ENCODE measurements at regions not wholly inside any gene's neighbourhood (a gene's known extent, or its start where the extent isn't known, plus 50 kb on each side); places are given as distances from the start of the nearest gene placed in this dataset.

DNA sequence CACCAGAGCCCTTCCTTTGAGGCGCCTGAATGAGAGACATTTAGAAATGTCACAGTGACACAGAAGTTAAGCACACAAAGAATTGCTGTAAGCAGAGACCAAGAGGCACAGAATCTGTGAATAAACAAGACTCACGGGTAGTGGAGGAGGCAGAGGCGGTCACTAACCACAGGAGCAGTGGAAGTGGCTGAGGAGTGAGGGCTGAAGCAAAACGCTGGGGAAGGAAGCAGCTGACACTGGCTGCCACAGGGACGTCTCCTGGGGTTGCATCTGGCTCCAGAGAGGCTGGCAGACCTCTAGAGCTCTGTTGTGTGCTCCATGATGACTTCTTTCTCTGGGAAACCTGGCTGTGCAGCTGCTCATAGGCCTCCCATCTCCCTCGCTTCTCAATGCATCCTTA lies 65.0 kb upstream of the SLC2A12 start:
- H3K27me3 ChIP-seq (ENCODE audit: control insufficient read depth, insufficient read depth, low read length) = no peaks in the 10 kb centered on the region
- TF ChIP-seq, protein P1, sequence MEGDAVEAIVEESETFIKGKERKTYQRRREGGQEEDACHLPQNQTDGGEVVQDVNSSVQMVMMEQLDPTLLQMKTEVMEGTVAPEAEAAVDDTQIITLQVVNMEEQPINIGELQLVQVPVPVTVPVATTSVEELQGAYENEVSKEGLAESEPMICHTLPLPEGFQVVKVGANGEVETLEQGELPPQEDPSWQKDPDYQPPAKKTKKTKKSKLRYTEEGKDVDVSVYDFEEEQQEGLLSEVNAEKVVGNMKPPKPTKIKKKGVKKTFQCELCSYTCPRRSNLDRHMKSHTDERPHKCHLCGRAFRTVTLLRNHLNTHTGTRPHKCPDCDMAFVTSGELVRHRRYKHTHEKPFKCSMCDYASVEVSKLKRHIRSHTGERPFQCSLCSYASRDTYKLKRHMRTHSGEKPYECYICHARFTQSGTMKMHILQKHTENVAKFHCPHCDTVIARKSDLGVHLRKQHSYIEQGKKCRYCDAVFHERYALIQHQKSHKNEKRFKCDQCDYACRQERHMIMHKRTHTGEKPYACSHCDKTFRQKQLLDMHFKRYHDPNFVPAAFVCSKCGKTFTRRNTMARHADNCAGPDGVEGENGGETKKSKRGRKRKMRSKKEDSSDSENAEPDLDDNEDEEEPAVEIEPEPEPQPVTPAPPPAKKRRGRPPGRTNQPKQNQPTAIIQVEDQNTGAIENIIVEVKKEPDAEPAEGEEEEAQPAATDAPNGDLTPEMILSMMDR (IDR thresholded peaks at IDR 0.05; ENCODE audit: insufficient read depth, low read length, poor library complexity, severe bottlenecking) = no peak
- H3K36me3 ChIP-seq (ENCODE audit: control insufficient read depth, insufficient read depth, low read length) = no peaks in the 10 kb centered on the region
- DNase-seq (ENCODE audit: low read depth) = no peak
- H3K4me3 ChIP-seq (ENCODE audit: low read depth, low read length) = no peak overlapping the region

DNA sequence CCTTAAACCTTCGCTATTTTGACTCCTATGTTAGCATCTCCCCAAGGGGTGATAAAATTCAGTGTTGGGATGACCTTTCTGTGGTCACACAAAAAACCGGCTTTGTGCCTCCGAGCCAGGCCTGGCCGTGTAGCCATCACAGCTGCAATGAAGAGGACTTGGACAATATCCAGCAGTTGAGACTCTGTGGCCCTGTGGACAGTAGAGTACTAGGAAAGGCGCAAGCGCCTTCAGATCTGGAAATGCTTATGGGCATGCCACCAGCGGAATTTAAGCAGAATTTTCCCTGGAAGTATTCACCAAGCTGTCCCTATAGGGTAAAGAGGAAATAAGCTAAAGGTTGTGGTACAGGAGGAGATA lies 63.3 kb upstream of the SLC2A12 start:
- TF ChIP-seq, protein P1 (IDR thresholded peaks at IDR 0.05; ENCODE audit: insufficient read depth, low read length, poor library complexity, severe bottlenecking) = no peak
- Histone ChIP-seq H3K4me3 (ENCODE audit: low read depth, low read length) (no peak overlapping the region), H3K27me3 (ENCODE audit: control insufficient read depth, insufficient read depth, low read length) (no peaks in the 10 kb centered on the region), H3K36me3 (ENCODE audit: control insufficient read depth, insufficient read depth, low read length) (no peaks in the 10 kb centered on the region)
- no peak for DNase-seq (ENCODE audit: low read depth)

DNA sequence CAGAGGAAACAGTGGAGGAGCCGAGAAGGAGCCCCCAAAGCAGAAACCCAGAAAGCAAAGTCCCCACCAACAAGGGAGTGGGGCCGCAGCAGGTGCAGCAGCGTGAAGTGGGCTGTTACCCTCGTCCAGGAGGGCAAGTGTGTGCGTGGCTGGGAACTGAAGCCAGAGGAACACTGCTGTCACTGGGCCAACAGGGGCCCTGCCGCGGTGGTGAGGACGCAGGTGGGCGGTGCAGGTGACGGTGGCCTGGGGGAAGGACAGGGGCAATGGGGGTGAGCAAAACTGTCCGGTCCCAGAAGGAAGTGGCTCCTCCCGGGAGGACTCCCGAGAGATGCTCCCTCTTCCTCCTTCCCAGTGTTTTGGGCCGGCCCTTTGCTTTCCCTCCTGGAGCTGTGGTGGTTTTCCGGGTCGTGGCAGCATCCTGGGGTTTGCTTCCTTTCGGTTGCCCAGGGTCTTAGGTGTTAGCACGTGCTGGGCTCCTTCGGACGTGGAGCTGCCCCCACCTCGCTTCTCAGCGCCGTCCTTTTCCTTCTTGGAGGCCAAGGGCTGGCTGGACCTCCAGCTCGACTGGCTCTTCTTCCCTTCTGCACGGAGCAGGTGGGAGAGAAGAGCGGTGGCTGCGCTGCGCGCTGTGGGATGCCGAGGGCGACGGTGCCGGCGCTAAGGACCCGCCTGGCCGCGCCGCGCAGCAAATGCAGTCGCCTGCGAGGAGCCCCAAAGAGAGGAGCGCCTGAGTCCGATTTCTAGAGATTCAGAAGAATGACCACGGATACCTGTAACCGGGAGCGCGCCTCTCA lies 62.7 kb upstream of the SLC2A12 start:
- no peaks in the 10 kb centered on the region for H3K27me3 ChIP-seq (ENCODE audit: control insufficient read depth, insufficient read depth, low read length)
- TF ChIP-seq, protein P1 (IDR thresholded peaks at IDR 0.05; ENCODE audit: insufficient read depth, low read length, poor library complexity, severe bottlenecking) = no peak
- no peaks in the 10 kb centered on the region for H3K36me3 ChIP-seq (ENCODE audit: control insufficient read depth, insufficient read depth, low read length)
- H3K4me3 ChIP-seq (ENCODE audit: low read depth, low read length) = no peak overlapping the region
- DNase-seq (ENCODE audit: low read depth) = no peak

DNA sequence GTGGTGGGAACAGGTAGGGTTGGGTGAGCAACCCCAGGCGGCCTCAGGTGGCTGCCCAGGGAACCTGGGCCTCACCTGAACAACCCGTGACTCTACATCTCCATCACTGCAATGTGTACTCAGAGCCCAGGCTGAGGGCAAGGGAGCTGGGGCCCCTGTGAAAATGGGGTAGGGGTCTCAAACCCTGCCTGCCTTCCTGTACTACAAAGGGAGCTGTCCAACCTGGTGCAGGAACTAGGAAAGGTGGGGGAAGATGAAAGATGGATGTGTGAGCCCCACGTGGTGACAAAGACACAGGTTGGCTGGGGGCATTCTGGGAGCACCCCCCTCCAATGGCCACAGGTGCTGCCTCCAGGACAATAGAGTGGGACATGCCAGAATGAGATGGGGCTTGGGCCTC lies 62.1 kb upstream of the SLC2A12 start:
- no peak overlapping the region for H3K4me3 ChIP-seq (ENCODE audit: low read depth, low read length)
- TF ChIP-seq, protein P1 (IDR thresholded peaks at IDR 0.05; ENCODE audit: insufficient read depth, low read length, poor library complexity, severe bottlenecking) = no peak
- DNase-seq (ENCODE audit: low read depth) = no peak
- no peaks in the 10 kb centered on the region for H3K27me3 ChIP-seq (ENCODE audit: control insufficient read depth, insufficient read depth, low read length)
- no peaks in the 10 kb centered on the region for H3K36me3 ChIP-seq (ENCODE audit: control insufficient read depth, insufficient read depth, low read length)

DNA sequence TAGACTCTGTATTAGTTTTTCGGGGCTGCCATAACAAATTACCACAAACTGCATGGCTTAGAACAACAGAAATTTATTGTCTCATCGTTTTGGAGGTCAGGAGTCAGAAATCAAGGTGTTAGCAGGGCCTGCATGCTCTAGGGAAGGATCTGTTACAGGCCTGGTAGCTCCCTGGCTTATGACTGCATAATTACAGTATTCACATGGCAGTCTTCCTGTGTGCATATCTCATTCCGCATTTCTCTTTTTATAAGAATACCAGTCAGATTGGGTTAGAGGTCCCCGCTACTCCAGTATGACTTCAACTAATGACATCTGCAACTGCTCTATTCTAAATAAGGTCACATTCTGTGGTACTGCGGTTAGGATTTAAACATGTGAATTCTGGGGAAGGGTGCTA lies 59.3 kb upstream of the SLC2A12 start:
- Histone ChIP-seq H3K36me3 (ENCODE audit: control insufficient read depth, insufficient read depth, low read length) (no peaks in the 10 kb centered on the region), H3K4me3 (ENCODE audit: low read depth, low read length) (no peak overlapping the region), H3K27me3 (ENCODE audit: control insufficient read depth, insufficient read depth, low read length) (no peaks in the 10 kb centered on the region)
- no peak for DNase-seq (ENCODE audit: low read depth)
- TF ChIP-seq, protein P1 (IDR thresholded peaks at IDR 0.05; ENCODE audit: insufficient read depth, low read length, poor library complexity, severe bottlenecking) = no peak

All from kidney epithelial cell (primary cell).